Endothelial cell of hepatic sinusoid (primary cell): ENCODE measurements at regions not wholly inside any gene's neighbourhood (a gene's known extent, or its start where the extent isn't known, plus 50 kb on each side); places are given as distances from the start of the nearest gene placed in this dataset.
"Not testable (repeated sequence)": the region's sequence is repeated elsewhere in the genome, so short reads cannot be mapped to it uniquely, and the experiment has no call there.

ENCODE experiments used
- in situ Hi-C: cut with HindIII; loops from 2 replicates; pipeline ENCODE4 v1.10.0; 2017; ENCODE audit warnings: low sequenced_read_pairs

GRCh38 chr12:68422159-68422558, 90.0 kb upstream of the MDM1 start:
- in situ Hi-C loops: no loop called here

GRCh38 chr12:68422956-68423574, 90.9 kb upstream of the MDM1 start:
- in situ Hi-C loops: no loop called here

GRCh38 chr12:68425998-68426397, 93.8 kb upstream of the MDM1 start:
- in situ Hi-C loops: loop anchor here (5.0 kb wide), 1 partner anchor 51 kb away; no protein-coding TSS in a partner anchor

GRCh38 chr12:68428211-68428610, 96.0 kb upstream of the MDM1 start:
- in situ Hi-C loops: loop anchor here (5.0 kb wide), 1 partner anchor 49 kb away; no protein-coding TSS in a partner anchor

GRCh38 chr12:68428724-68429501, 96.8 kb upstream of the MDM1 start:
- in situ Hi-C loops: loop anchor here (5.0 kb wide), 1 partner anchor 48 kb away; no protein-coding TSS in a partner anchor

GRCh38 chr12:68429696-68430095, 97.5 kb upstream of the MDM1 start:
- in situ Hi-C loops: loop anchor here (5.0 kb wide), 1 partner anchor 48 kb away; no protein-coding TSS in a partner anchor

- in situ Hi-C loops: no loop called here
These were observed 99.6 kb upstream of the MDM1 start for GRCh38 chr12:68431786-68432185.

- in situ Hi-C loops: no loop called here
These were observed 100.5 kb upstream of the MDM1 start for GRCh38 chr12:68432622-68433021.

- in situ Hi-C loops: loop anchor here (5.0 kb wide), 1 partner anchor 57 kb away; no protein-coding TSS in a partner anchor
These were observed 102.5 kb upstream of the MDM1 start for GRCh38 chr12:68434391-68435298.

- in situ Hi-C loops: loop anchor here (5.0 kb wide), 1 partner anchor 58 kb away; no protein-coding TSS in a partner anchor
These were observed 103.1 kb upstream of the MDM1 start for GRCh38 chr12:68435299-68435637.

- in situ Hi-C loops: loop anchor here (5.0 kb wide), 1 partner anchor 59 kb away; no protein-coding TSS in a partner anchor
These were observed 103.7 kb upstream of the MDM1 start for GRCh38 chr12:68435816-68436215.

- in situ Hi-C loops: loop anchor here (5.0 kb wide), 1 partner anchor 61 kb away; no protein-coding TSS in a partner anchor
These were observed 106.4 kb upstream of the MDM1 start for GRCh38 chr12:68438601-68439000.

- in situ Hi-C loops: loop anchor here (5.0 kb wide), 1 partner anchor 62 kb away; no protein-coding TSS in a partner anchor
These were observed 107.3 kb upstream of the MDM1 start for GRCh38 chr12:68439368-68440045.

- in situ Hi-C loops: no loop called here
These were observed 108.0 kb upstream of the MDM1 start for GRCh38 chr12:68440068-68440581.

GRCh38 chr12:68441167-68441566, 109.0 kb upstream of the MDM1 start:
- in situ Hi-C loops: no loop called here

- in situ Hi-C loops: not testable (repeated sequence)
These were observed 110.3 kb upstream of the MDM1 start for GRCh38 chr12:68442353-68442972.

GRCh38 chr12:68443695-68444094, 111.5 kb upstream of the MDM1 start:
- in situ Hi-C loops: not testable (repeated sequence)

GRCh38 chr12:68445824-68446223, 113.7 kb upstream of the MDM1 start:
- in situ Hi-C loops: loop anchor here (5.0 kb wide), 1 partner anchor 104 kb away; no protein-coding TSS in a partner anchor

GRCh38 chr12:68446384-68446783, 114.2 kb upstream of the MDM1 start:
- in situ Hi-C loops: loop anchor here (5.0 kb wide), 1 partner anchor 104 kb away; no protein-coding TSS in a partner anchor
